ENCODE measurements at regions not wholly inside any gene's neighbourhood (a gene's known extent, or its start where the extent isn't known, plus 50 kb on each side); places are given as distances from the start of the nearest gene placed in this dataset.

DNA sequence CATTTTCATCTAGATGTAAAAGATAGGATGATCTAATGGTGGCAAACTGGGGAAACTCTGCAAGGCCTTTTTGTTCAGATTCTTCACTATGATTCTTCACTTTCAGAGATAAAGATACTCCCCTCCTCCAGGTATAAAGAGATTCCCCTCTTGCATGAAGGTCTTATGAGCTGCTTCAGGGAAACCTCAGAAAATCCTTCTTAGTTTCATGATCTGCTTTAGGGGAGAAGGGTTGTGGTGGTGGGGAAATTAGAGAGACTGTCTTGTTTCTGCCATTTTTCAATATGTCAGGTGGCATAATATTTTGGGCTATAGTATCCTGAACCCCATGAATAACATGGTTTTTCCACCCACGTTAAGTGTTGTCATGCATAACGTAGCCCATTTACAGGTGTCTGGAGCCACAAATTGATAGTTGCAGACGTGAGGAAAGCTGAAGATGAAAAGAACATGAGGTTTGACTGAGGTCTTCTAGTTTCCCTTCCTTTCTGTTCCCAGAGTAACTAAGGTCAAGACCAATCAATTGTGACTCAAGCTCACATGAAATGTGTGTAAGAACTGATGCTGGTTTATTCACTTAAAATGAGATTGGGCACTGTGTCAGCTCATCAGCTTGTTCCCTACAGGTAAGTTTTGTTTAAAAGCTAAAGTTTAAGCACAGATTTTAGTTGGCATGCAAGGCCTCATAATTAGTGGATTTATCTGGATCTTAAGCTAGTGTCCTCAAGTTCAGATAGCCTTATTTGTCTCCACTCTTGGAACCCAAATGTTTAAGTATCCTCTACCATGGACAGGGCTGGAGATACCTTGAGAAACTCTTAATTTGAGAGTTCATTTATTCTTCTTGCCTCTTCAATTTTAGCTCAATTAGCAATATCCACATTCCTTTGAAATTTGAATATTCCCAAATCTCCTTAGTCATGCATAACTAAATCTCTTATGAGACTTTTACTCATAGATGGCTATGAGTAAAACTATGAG, 304.5 kb upstream of the FANCL start:
- no peak for DNase-seq

DNA sequence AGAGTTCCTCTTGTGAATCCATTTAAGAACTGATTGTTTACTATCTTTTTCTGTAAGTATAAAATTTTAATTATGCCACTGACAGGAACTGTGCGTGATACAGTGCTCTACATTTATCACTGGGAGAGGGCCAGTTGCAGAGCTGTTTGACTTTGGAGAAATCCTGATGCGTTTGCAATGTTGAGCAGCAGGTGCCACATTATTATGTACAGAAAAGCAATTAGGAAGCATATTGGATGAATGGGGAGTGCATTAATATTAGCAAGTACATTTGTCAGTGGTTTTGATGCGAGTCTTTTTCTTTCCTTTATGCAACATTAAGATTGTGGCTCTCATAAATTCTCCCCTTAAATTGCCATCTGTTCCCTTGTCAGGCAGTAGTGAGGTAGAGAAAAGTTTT, 302.3 kb upstream of the FANCL start:
- no peak for DNase-seq

DNA sequence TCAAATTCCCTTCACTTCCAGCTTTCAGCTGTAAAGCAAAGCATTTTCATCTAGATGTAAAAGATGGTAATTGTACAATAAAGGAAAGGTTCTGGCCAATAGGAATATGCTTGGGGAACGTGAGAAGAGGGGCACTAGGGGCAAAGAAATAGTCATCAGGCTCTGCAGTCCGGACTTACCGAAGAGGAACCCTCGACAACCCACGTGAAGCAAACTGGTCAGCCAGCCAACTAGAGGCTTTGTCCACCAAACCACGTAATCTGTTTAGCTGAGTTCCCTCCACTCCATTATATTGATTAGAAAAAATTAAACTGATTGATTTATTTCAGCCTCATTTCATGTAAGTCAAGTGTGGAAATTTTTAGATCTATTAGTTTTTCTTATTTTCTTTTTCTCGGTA, 300.4 kb upstream of the FANCL start:
- DNase-seq: no peak

DNA sequence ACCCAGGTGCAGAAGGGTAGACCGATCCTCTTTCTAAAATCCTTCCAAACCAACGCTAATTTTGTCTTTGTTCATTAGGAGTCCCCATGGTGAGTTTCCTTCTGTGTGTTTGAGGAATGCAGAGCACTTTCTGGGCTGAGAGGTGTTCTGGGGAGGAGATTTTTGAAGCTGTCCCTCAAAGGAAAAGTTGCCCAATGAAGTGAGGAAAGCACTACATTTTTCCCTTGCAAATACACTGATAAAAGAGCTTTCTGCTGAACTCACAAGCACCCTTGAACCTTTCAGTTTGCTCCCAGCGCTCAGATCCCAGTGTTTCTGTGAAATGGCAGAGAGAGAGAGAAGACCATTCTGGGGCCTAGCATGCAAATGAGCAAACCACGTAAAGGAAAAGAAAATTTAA, 299.6 kb upstream of the FANCL start:
- no peak for DNase-seq

DNA sequence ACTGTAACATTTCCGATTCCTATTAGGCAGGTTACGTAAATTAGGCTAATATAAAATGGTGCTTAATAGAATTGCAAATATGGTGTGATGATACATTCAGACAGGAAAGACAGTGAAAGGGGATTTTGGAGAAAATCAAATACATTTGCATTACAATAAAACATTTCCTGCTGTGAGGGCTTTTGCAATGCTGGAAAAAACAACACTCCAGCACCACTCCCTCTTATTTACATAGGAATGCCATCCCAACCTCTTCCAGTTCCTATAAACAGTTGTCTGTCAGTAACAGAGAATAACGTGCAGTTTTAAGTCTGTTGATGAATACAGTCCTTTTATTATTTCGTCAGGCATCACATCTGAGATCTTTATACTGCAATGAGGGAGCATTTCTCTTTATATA, 298.8 kb upstream of the FANCL start:
- no peak for DNase-seq

DNA sequence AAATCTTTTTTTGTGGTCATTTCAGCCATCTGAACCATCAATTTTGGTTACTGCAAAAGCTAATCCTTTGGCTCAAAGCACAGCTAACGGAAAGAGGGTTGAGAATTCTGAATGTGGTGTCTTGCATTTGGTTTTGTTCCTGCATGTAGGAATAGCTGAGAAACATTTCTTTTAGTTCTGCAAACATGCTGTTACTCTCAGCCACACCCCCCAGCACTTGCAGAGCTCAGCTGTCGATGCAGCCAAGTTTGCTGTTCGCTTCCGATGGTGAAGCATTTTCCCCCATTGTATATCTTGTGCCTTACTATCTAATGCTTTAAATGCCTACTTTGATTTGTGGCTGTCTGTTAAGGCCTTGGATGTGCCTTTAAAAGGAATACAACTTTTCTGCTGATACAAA, 294.9 kb upstream of the FANCL start:
- no peak for DNase-seq

DNA sequence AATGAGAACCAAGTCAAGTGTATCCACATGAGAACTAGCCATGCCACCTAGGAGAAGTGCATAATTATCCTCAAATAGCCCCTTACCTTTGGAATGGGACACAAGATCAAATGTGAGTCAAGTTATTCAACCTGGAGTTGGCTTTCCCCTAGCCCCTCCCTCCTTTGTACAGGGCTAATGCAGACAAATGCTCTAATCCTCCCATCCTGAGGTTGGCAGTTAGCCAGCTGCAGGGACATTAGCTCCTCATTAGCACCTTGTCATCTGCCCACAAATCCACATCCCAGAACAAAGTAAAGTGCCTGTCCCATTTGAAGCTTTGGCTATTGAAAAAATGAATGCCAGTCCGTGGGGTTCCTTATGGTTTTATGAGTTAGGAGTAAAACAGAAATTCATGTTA, 294.1 kb upstream of the FANCL start:
- no peak for DNase-seq

DNA sequence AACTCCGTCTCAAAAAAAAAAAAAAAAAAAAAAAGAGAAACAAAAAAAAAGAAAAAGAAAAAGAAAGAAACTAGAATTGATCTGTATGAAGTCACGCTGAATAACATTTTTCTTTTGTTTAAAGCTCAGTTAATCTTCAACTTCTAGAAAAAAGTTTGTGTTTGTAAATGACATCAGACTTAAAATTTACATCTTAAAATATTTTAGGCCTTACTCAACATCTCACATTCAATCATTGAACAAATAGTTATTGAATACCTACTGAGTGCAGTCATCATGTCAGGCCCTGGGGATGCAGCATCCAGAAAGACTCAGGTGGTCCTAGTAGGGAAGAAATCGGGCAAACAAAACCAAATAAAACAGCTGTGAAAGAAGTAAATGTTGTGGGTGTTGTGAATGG, 292.3 kb upstream of the FANCL start:
- no peak for DNase-seq

DNA sequence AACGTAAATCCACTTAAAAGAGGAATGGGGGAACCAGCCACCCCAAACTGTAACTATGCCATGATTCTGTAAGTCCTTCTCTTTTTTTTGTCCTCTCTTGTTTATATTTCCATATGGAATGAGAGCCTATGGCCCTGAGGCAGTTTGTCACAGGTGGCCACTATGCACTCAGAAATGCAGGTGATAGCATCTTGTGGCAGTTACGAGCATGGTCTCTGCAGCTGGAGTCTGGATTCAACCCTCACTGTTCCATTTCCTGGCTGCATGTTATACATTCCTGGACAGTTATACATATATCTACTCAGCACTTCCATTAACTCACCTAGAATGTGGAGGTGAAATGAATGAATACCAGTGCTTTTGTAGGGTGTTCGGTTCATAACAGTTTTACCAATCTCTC, 291.5 kb upstream of the FANCL start:
- no peak for DNase-seq

DNA sequence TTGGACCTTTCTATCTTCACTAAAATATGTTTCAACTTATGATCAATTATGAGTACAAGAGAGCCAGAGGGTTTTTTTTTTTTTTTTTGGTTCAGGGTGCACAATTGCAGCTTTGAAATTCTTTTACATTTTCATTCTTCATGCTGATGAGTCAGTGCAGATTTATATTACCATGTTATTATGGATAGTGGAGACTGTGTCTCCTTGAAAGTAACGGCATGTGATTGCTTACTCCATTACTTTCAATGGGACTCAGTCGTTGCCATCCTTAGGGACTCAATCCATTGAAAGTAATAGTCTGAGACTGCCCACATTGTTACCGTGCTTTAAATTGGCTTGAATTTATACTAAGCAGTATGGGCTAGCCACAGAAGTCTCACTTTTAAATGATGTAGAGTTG, 286.5 kb upstream of the FANCL start:
- DNase-seq: no peak

DNA sequence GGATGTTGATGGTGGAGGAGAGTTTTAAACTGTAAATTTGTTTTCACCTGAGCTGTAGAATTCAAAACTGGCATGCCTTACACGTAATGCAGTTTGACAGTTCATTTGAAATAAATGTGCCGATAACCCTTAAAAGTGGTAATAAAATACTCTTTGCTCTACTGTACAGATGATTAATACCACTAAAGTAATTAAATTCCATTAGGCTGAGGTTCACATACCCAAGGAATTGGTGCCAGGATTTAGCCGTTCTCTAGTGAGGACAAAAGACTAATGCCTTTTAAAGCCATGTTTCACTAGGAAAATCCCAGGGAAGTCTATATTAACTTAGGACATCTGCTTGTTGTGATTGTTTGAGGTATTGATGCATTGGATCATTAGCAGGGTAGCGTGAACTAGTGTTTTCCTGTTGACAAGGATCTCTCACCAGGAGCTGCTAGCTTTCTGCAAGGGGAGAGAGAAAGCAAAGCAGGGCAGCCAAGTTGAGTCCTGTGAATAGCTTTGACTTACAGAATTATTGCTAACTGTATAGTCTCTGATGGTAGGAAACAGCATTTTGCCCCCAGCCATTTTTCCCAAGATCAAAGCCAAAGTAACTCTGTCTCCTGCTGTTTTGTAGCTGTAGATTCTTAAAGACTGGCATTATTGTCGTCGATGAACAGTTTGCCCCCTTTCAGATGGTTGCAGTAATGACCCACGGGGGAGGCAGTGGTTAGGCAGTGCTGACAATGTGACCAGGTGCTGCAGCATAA, 280.9 kb upstream of the FANCL start:
- DNase-seq: no peak

DNA sequence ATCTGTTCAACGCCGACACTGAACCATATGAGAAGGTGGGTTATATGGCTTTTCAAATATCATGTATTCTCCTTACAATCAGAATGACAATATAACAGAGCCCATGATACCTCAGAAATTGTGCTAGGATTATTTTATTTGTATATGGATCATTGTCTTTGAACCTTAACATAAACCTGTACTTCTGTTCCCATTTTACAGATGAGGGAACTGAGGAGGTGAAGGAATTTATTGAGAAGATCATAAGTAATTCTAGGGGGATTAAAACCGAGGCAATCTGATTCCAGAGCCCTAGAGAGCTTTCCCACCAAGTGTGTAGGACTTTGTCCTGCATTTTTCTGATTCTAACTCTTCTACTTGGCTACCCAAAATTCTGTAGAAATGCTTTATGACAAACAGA, 279.8 kb upstream of the FANCL start:
- DNase-seq: no peak

DNA sequence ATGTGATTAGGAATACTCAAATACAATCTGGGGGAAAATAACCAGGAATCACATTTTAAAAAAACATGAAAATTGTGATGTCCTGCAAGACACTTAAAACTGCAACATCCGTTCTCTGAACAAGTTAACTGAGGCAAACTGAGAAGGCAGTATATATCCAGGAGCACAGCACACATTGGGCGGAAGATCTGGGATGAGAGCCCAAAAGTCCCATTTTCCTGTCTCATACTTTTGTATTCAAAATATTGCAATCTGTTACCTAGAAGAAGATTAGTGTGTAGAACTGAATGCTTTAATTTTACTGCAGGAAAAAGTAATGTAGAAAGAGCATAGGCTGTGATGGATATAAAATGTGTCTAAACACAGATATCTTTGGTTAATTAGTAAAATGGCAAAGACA, 276.8 kb upstream of the FANCL start:
- DNase-seq: no peak

DNA sequence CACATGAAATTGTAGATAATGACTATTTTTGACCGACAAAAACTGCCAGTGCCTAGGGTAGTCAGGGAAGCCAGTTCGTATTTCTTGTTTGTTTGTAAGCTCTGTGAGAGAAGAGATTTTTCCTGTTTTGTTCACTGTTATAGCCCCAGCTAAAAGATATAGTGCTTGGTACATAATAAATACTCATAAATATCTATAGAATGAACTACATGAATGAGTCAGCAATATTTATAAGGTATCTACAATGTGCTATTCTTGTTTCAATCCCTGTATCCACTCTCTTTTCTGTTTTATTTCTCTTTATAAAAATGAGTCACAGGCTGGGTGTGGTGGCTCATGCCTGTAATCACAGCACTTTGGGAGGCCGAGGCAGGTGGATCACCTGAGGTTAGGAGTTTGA, 275.6 kb upstream of the FANCL start:
- DNase-seq: no peak

DNA sequence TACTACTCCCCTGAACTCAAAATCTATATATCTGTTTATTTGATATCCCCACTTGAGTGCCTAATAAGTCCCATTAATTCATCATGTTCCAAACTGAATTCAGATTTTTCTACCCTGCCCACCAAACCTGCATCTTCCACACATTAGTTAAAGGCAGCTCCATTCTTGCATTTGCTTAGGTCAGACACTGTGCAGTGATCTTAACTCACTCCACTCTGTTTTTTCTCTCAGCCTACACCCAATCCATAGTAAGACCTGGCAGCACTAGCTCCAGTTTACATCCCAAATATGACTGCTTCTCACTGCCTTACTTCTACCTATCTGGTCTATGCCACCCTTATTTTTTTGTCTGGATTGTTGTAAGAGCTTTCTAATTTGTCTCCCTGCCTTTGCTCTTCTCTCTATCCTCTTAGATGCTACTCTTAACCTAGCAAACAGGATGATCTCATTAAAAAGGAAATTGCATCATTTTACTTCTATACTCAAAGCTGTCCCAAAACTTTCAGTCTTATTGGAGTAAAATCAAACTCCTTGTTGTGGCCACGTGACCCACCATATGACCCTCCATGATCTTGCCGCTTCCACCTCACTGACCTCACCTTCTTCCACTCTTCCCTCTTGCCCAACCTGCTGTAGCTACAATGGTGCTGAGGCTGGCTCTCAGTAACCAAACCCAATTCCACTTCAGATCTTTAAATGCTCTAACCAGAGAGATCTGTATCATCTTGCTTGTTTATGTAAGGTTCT, 274.9 kb upstream of the FANCL start:
- DNase-seq: no peak

DNA sequence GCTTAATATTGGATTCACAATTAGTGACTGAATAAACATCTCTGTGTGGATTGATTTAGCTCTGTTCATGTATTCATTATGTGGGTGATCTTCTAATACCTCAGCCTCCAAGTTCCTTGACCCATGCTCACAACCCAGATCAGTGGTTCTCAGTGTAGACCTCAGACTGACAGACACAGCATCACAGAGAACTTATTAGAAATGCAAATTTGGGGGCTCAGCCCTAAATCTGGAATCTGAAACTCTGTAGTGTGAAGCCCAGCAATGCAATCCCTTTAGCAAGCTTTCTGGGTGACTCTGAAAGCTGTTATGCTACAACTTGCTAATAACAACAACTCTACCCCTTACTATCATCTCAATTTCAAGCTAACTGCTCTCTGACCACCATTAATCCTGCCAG, 273.1 kb upstream of the FANCL start:
- no peak for DNase-seq

DNA sequence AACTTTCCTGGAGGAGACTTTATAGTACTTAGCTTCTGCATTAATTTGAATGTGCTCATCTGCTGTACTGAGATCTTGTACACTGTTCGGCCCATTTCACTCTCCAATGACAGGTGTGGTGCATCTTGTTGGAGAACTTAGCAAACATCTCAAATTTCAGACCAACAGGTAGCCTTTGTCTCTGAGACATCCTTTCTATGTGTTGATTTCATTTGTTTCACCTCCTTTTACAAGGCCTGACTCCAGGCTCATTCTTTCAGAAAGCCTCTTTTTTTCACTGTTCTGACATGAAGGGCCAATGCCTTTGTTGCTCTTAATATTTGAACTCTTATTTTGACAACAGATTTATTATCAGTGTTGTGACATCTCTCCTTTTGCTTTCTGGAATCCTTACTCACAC, 271.8 kb upstream of the FANCL start:
- no peak for DNase-seq

DNA sequence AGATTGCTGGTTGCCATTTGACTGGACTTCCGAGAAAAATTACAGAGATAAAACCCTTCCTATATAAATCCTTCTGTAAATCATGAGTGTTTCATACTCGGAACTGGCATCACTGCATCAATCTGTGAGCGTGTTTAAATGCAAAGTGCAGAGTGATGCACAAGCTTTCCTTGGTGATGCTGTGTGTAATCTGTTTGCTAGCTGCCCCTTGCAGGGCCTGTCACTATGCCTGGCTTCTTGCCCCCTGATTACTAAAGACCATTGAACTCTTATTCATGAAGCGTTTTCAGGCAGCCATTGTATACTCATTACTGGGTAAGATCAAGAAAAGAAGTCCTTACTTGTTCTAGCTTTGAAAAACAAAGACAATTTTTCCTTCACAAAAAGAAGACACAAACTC, 266.9 kb upstream of the FANCL start:
- no peak for DNase-seq

DNA sequence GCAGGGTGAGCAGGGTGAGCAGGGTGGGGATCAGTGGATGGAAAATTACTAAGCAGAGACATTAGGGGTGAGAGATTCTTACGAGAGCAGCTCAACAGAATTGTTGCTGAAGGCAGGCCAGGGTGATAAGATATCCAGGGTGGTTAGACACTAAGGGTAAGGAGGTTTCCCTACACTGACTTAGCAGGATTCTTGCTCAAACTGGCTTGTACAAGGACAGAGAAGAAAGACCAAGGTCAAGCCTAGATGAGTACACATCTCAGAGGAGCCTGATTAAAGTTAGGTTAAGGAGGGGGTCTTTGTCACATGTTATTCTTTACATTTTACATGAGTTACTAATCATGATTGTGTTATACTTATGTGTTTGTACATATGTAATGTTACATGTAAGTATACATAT, 262.8 kb upstream of the FANCL start:
- no peak for DNase-seq

DNA sequence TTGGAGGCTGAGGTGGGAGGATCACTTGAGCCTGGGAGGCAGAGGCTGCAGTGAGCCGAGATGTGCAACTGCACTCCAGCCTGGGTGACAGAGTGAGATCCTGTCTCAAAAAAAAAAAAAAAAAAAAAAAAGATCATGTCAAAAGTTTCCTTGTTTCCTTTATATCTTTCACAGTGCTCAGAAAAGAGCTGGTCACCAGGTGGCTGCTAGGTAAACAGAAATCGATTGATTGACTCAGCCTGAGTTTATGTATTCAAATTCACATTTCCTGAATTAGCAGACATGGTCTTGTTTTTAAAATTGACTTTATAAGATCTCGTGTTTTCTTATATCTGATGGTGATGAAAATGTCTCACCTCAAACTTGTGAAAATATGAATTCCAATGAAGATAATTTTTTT, 261.8 kb upstream of the FANCL start:
- no peak for DNase-seq

DNA sequence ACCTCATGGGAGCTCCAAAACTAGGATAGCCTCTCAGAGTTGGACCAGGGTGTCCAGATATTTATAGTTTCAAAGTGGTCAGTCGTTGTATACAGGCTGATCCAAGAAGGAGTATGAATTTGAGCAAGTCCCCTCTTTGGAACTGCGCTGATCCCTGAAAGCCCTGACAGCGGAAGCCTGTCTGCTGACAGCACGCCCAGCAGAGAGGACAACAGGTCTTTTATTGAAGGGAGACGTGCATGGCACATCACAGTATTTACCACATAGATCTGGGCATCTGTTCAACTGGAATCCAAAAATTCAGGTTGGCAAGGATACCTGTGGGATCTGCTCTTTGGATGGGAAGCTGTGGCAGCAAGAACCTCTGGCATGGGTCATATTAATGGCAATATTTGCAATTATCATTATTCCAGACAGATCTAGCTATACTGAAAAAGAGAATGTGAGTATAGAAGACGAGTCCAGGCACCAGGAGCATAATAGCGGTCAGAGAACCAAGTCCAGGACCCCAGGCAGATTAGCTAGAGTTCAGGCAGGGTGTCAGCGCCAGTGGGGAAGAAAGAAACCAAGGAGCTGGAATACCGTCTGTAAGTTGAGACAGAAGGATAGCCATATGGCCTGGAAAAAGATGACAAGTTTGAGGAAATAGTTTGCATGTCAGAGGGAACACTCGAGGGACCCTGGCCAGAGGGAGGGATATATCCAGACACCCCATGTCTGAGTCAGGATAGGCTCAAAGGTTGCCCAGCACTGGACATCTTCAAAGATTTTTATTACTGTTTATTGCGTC, 260.4 kb upstream of the FANCL start:
- DNase-seq: no peak

DNA sequence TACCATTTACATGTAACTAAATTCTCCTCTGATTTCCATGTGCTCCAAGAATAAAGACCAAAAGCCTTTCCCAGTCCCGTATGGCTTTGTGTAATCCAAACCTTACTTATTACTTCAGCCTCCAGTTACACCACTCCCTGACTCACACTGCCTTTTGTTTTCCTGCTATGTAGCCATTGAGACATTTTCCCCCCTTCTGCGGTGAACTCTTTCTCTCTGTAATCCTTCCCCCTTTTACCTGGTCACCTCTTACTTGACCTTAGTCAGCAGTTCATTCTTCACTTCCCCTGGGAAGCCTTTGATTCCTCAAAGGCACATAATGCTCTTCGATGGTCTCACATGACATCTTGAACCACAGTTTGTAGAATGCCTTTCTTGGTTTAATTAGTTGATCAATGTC, 256.0 kb upstream of the FANCL start:
- DNase-seq: no peak

DNA sequence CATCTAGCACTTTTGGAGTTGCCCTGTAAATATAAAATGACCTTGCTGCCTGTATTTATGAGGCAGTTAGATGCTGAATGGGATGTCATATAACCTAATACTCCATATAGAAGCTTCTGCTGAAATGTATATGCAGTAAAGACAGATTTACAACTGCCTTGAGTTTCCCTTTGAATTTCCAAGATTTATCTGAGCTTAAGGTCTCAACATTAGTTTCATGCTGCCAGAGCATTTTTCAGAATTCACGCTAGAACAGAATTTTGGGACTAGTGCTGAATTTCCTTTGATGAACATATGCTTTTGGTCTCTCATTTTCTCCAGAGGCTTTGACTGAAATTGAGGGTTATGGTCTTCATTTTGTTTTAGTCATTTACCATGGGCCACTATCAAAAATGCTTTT, 254.7 kb upstream of the FANCL start:
- DNase-seq: no peak

Measured in CD4-positive, alpha-beta T cell treated with Interleukin-15 for 1 hour (primary cell).